SK-N-SH treated with all-trans-retinoic acid at 6 μM for 48 hours (cell line): ENCODE measurements at regions not wholly inside any gene's neighbourhood (a gene's known extent, or its start where the extent isn't known, plus 50 kb on each side); places are given as distances from the start of the nearest gene placed in this dataset.

Source experiments
- ATAC-seq: fragments of 200-7000 bp; cut with Tn5 transposase; 3 replicates; pipeline ENCODE4 v1.9.1; 2020; ENCODE audit warnings: mild to moderate bottlenecking, moderate library complexity
- ARNTL ChIP-seq: fragments of 450-650 bp; formaldehyde crosslinking; IDR thresholded peaks from 2 replicates; pipeline ENCODE4 v1.5.0; 2020; ENCODE audit warnings: low read depth, mild to moderate bottlenecking, moderate library complexity, borderline replicate concordance
- BACH2 ChIP-seq: fragments of 250-450 bp; sonication (Bioruptor Pico); IDR thresholded peaks from 2 replicates; pipeline ENCODE4 v1.9.0; 2021; ENCODE audit warnings: mild to moderate bottlenecking, borderline replicate concordance
- CREB5 ChIP-seq: fragments of 250-450 bp; sonication (Bioruptor Pico); IDR thresholded peaks from 2 replicates; pipeline ENCODE4 v1.5.1; 2020; ENCODE audit warnings: low read depth, mild to moderate bottlenecking, moderate library complexity
- CSDC2 ChIP-seq: fragments of 250-450 bp; sonication (Bioruptor Pico); IDR thresholded peaks from 2 replicates; pipeline ENCODE4 v1.5.0; 2020; ENCODE audit warnings: mild to moderate bottlenecking, moderate library complexity
- ESRRG ChIP-seq: fragments of 250-450 bp; sonication (Bioruptor Pico); IDR thresholded peaks from 2 replicates; pipeline ENCODE4 v1.6.1; 2021; ENCODE audit warnings: mild to moderate bottlenecking
- GLIS3 ChIP-seq: fragments of 250-450 bp; sonication (Bioruptor Pico); IDR thresholded peaks from 2 replicates; pipeline ENCODE4 v1.5.0; 2020; ENCODE audit warnings: mild to moderate bottlenecking, moderate library complexity
- ISL1 ChIP-seq: fragments of 250-450 bp; sonication (Bioruptor Pico); IDR thresholded peaks from 2 replicates; pipeline ENCODE4 v2.1.2; 2022; ENCODE audit warnings: mild to moderate bottlenecking, moderate library complexity
- OSR1 ChIP-seq: fragments of 250-450 bp; sonication (Bioruptor Pico); IDR thresholded peaks from 2 replicates; pipeline ENCODE4 v1.8.0; 2022; ENCODE audit warnings: moderate library complexity, mild to moderate bottlenecking, inconsistent platforms
- PPARA ChIP-seq: fragments of 250-450 bp; sonication (Bioruptor Pico); IDR thresholded peaks from 2 replicates; pipeline ENCODE4 v1.5.0; 2020; ENCODE audit warnings: mild to moderate bottlenecking, borderline replicate concordance
- RARB ChIP-seq: fragments of 250-450 bp; sonication (Bioruptor Pico); IDR thresholded peaks from 2 replicates; pipeline ENCODE4 v1.8.0; 2021; ENCODE audit warnings: mild to moderate bottlenecking, moderate library complexity
- SNAI2 ChIP-seq: fragments of 250-450 bp; sonication (Bioruptor Pico); IDR thresholded peaks from 2 replicates; pipeline ENCODE4 v1.5.0; 2020; ENCODE audit warnings: mild to moderate bottlenecking, moderate library complexity
- TOX ChIP-seq: fragments of 250-450 bp; sonication (Bioruptor Pico); IDR thresholded peaks from 2 replicates; pipeline ENCODE4 v1.8.0; 2021; ENCODE audit warnings: mild to moderate bottlenecking, moderate library complexity, borderline replicate concordance
- ZC3H10 ChIP-seq: fragments of 250-450 bp; sonication (Bioruptor Pico); IDR thresholded peaks from 2 replicates; pipeline ENCODE4 v1.5.1; 2021; ENCODE audit warnings: mild to moderate bottlenecking, moderate library complexity
- ZFP30 ChIP-seq: fragments of 450-650 bp; formaldehyde crosslinking; IDR thresholded peaks from 2 replicates; pipeline ENCODE4 v1.5.0; 2022; ENCODE audit warnings: mild to moderate bottlenecking, moderate library complexity
- ZNF565 ChIP-seq: fragments of 450-650 bp; formaldehyde crosslinking; conservative IDR thresholded peaks from 2 replicates; pipeline ENCODE4 v1.5.0; 2020; ENCODE audit warnings: low read depth, mild to moderate bottlenecking, moderate library complexity
- ZNF8 ChIP-seq: fragments of 450-650 bp; formaldehyde crosslinking; IDR thresholded peaks from 2 replicates; pipeline ENCODE4 v1.5.0; 2020; ENCODE audit warnings: mild to moderate bottlenecking, moderate library complexity
- TF ChIP-seq, protein P1 (sequence below): fragments of 250-450 bp; sonication (Bioruptor Pico); IDR thresholded peaks from 2 replicates; pipeline ENCODE4 v1.8.0; 2020; ENCODE audit warnings: mild to moderate bottlenecking, moderate library complexity, borderline replicate concordance
- TF ChIP-seq, protein P2 (sequence below): fragments of 250-450 bp; sonication (Bioruptor Pico); IDR thresholded peaks from 2 replicates; pipeline ENCODE4 v1.8.0; 2021; ENCODE audit warnings: low read depth, mild to moderate bottlenecking, moderate library complexity, borderline replicate concordance
- TF ChIP-seq, protein P3 (sequence below): fragments of 250-450 bp; sonication (Bioruptor Pico); IDR thresholded peaks from 2 replicates; pipeline ENCODE4 v1.5.0; 2020; ENCODE audit warnings: mild to moderate bottlenecking, moderate library complexity

DNA sequence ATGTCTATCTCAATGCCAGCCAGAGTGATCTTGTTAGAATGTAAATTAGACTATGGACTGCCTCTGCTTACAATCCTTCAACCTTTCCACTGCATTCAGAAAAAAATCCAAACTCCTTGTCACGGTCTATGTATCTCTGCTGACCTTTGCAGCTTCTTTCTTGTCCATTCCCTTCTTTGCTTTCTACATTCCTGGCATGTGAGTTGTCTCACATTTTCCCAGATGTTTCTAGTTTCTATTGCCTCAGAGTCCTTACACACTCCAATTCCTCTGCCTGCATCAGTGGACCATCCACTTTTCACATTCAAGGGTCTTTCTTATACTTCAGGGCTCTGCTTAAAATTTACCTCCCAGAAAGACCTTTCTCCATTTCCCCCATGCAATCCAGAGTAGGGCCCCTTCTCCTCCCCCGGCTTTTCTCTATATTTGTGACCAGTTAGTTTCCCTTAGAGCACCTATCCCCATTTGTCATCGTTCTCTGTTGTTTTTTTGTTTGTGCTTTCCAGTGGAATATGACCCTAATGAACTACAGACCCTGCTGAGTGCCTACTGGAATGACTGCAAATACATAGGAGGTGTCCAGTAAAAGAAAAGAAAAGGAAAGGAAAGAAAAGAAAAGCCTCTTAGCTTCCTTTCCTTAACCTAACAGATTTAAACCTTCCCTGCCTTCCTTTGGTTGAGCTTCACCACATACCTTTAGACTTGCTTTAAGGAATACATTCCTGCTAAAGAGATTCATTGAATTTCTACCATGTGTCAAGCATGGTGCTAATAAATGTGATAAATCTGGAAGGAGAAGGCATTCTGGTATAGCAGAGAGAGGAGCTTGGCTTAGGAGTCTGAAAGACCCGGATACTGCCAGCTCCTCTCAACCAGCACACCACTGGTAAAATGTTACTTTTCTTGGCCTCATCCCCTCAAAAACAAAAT, 102.0 kb downstream of the DIRAS3 start (continued):
- TF ChIP-seq ZNF565 (CRISPR knock-in tag) (no peak), ZFP30 (CRISPR knock-in tag) (no peak), RARB (CRISPR knock-in tag) (no peak), OSR1 (CRISPR knock-in tag) (no peak), ARNTL (CRISPR knock-in tag) (no peak), GLIS3 (no peak), ISL1 (CRISPR knock-in tag) (no peak), BACH2 (CRISPR knock-in tag) (no peak)
- TF ChIP-seq, protein P1, sequence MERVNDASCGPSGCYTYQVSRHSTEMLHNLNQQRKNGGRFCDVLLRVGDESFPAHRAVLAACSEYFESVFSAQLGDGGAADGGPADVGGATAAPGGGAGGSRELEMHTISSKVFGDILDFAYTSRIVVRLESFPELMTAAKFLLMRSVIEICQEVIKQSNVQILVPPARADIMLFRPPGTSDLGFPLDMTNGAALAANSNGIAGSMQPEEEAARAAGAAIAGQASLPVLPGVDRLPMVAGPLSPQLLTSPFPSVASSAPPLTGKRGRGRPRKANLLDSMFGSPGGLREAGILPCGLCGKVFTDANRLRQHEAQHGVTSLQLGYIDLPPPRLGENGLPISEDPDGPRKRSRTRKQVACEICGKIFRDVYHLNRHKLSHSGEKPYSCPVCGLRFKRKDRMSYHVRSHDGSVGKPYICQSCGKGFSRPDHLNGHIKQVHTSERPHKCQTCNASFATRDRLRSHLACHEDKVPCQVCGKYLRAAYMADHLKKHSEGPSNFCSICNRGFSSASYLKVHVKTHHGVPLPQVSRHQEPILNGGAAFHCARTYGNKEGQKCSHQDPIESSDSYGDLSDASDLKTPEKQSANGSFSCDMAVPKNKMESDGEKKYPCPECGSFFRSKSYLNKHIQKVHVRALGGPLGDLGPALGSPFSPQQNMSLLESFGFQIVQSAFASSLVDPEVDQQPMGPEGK (CRISPR knock-in tag) = no peak
- TF ChIP-seq, all 23 proteins: peak for 0

DNA sequence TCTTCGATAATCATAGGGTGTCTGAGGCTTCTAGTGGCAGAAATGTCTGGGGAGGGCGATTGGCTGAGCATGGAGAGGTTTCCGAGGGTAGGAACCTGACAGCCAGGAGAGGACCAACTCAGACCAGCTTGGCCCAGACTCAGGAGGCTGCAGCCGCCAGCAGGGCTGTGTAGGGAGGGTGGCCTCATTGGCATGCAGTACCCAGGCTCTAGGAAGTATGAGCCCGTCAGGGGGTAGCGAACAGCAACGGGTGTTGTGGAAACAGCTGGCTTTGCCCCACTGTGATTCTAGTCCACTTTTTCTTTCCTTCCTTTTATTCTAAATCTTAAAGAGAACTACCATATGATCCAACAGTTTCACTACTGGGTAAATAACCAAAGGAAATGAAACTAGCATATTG, 103.3 kb downstream of the DIRAS3 start:
- no peak for ATAC-seq
- no peak for TF ChIP-seq SNAI2
- no peak for TF ChIP-seq BACH2 (CRISPR knock-in tag)
- TF ChIP-seq ZNF8 (CRISPR knock-in tag) = no peak
- TF ChIP-seq, protein P2, sequence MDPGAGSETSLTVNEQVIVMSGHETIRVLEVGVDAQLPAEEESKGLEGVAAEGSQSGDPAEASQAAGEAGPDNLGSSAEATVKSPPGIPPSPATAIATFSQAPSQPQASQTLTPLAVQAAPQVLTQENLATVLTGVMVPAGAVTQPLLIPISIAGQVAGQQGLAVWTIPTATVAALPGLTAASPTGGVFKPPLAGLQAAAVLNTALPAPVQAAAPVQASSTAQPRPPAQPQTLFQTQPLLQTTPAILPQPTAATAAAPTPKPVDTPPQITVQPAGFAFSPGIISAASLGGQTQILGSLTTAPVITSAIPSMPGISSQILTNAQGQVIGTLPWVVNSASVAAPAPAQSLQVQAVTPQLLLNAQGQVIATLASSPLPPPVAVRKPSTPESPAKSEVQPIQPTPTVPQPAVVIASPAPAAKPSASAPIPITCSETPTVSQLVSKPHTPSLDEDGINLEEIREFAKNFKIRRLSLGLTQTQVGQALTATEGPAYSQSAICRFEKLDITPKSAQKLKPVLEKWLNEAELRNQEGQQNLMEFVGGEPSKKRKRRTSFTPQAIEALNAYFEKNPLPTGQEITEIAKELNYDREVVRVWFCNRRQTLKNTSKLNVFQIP (CRISPR knock-in tag) = no peak
- TF ChIP-seq, protein P1 (CRISPR knock-in tag) = no peak
- TF ChIP-seq RARB (CRISPR knock-in tag) = no peak
- TF ChIP-seq ESRRG (CRISPR knock-in tag) = no peak
- no peak for TF ChIP-seq CREB5
- TF ChIP-seq, protein P3, sequence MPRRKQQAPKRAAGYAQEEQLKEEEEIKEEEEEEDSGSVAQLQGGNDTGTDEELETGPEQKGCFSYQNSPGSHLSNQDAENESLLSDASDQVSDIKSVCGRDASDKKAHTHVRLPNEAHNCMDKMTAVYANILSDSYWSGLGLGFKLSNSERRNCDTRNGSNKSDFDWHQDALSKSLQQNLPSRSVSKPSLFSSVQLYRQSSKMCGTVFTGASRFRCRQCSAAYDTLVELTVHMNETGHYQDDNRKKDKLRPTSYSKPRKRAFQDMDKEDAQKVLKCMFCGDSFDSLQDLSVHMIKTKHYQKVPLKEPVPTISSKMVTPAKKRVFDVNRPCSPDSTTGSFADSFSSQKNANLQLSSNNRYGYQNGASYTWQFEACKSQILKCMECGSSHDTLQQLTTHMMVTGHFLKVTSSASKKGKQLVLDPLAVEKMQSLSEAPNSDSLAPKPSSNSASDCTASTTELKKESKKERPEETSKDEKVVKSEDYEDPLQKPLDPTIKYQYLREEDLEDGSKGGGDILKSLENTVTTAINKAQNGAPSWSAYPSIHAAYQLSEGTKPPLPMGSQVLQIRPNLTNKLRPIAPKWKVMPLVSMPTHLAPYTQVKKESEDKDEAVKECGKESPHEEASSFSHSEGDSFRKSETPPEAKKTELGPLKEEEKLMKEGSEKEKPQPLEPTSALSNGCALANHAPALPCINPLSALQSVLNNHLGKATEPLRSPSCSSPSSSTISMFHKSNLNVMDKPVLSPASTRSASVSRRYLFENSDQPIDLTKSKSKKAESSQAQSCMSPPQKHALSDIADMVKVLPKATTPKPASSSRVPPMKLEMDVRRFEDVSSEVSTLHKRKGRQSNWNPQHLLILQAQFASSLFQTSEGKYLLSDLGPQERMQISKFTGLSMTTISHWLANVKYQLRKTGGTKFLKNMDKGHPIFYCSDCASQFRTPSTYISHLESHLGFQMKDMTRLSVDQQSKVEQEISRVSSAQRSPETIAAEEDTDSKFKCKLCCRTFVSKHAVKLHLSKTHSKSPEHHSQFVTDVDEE (CRISPR knock-in tag) = no peak
- no peak for TF ChIP-seq CSDC2 (CRISPR knock-in tag)
- no peak for TF ChIP-seq ZFP30 (CRISPR knock-in tag)
- TF ChIP-seq ARNTL (CRISPR knock-in tag) = no peak
- no peak for TF ChIP-seq ISL1 (CRISPR knock-in tag)
- TF ChIP-seq ZC3H10 (CRISPR knock-in tag) = no peak
- no peak for TF ChIP-seq TOX (CRISPR knock-in tag)
- no peak for TF ChIP-seq GLIS3
- TF ChIP-seq PPARA (CRISPR knock-in tag) = no peak
- TF ChIP-seq OSR1 (CRISPR knock-in tag) = no peak
